ENCODE measurements at regions not wholly inside any gene's neighbourhood (a gene's known extent, or its start where the extent isn't known, plus 50 kb on each side); places are given as distances from the start of the nearest gene placed in this dataset.

DNA sequence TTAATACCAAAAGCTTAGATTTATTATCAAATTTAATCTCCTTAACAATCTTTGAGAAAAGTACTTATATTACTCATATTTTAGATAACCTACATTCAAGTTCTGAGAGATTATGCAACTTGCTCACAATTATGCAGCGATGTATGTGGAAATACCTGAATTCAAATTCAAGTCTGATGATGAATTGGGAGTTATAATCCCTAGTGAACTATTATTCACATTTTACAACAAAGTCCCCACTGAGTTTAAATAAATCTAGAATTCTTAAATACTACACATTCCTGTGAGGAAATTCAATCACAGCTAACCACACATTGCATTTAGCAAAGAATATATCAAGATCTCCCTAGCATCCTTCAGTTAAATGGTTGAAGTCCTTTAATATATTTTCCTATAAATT is 278.4 kb downstream of the NOL4 start:
- Mint-ChIP-seq H3K36me3 (ENCODE audit: low read depth) (no peaks in the 10 kb centered on the region), H3K9me3 (no peaks in the 10 kb centered on the region), H3K27ac (no peak overlapping the region), H3K4me3 (no peak overlapping the region), H3K27me3 (ENCODE audit: low read depth, poor library complexity) (no peaks in the 10 kb centered on the region), H3K4me1 (no peaks in the 10 kb centered on the region)
- DNase-seq, result no peak
- TF ChIP-seq CTCF (IDR thresholded peaks at IDR 0.05), result no peak

- Mint-ChIP-seq H3K36me3 (ENCODE audit: low read depth) (no peaks in the 10 kb centered on the region), H3K9me3 (peaks cover 4% of the 10 kb centered on the region), H3K4me1 (no peaks in the 10 kb centered on the region), H3K27me3 (ENCODE audit: low read depth, poor library complexity) (no peaks in the 10 kb centered on the region), H3K4me3 (no peak overlapping the region), H3K27ac (no peak overlapping the region)
- TF ChIP-seq CTCF (IDR thresholded peaks at IDR 0.05), result no peak
- no peak for DNase-seq
These were observed 280.2 kb downstream of the NOL4 start for GRCh38 chr18:33944493-33944892.

GRCh38 chr18:33937270-33937816 is 287.4 kb downstream of the NOL4 start:
- Mint-ChIP-seq H3K36me3 (ENCODE audit: low read depth) (no peaks in the 10 kb centered on the region), H3K27me3 (ENCODE audit: low read depth, poor library complexity) (no peaks in the 10 kb centered on the region), H3K4me1 (no peaks in the 10 kb centered on the region), H3K9me3 (peaks cover 8% of the 10 kb centered on the region), H3K4me3 (no peak overlapping the region), H3K27ac (no peak overlapping the region)
- no peak for TF ChIP-seq CTCF (IDR thresholded peaks at IDR 0.05)
- no peak for DNase-seq

- H3K4me3 Mint-ChIP-seq, result no peak overlapping the region
- H3K27ac Mint-ChIP-seq, result no peak overlapping the region
- TF ChIP-seq CTCF (IDR thresholded peaks at IDR 0.05), result no peak
- peaks cover 4% of the 10 kb centered on the region for H3K9me3 Mint-ChIP-seq
- DNase-seq, result no peak
- H3K27me3 Mint-ChIP-seq (ENCODE audit: low read depth, poor library complexity), result no peaks in the 10 kb centered on the region
- H3K4me1 Mint-ChIP-seq, result no peaks in the 10 kb centered on the region
- no peaks in the 10 kb centered on the region for H3K36me3 Mint-ChIP-seq (ENCODE audit: low read depth)
These were observed 290.5 kb downstream of the NOL4 start for GRCh38 chr18:33934258-33934657.

DNA sequence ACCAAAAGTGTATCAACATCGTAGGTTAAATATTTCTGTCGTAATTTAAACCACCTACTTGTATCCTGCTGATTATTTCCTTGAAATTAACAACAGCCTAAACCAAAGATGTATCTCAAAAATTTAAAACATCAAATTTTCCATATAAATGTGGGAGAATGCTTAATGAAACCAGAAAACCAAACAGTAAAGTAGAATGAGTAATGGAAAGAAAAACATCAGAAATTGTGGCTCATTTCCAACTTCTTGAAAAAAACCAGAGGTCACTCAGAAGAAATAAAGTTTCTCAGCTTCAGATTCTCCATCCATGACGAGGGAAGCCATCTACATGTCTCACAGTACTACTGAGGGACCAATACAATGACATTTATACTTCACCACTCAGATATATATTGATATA is 296.5 kb downstream of the NOL4 start:
- no peaks in the 10 kb centered on the region for H3K4me1 Mint-ChIP-seq
- H3K9me3 Mint-ChIP-seq, result no peaks in the 10 kb centered on the region
- H3K4me3 Mint-ChIP-seq, result no peak overlapping the region
- H3K27me3 Mint-ChIP-seq (ENCODE audit: low read depth, poor library complexity), result no peaks in the 10 kb centered on the region
- no peaks in the 10 kb centered on the region for H3K36me3 Mint-ChIP-seq (ENCODE audit: low read depth)
- DNase-seq, result no peak
- TF ChIP-seq CTCF (IDR thresholded peaks at IDR 0.05), result no peak
- no peak overlapping the region for H3K27ac Mint-ChIP-seq

DNA sequence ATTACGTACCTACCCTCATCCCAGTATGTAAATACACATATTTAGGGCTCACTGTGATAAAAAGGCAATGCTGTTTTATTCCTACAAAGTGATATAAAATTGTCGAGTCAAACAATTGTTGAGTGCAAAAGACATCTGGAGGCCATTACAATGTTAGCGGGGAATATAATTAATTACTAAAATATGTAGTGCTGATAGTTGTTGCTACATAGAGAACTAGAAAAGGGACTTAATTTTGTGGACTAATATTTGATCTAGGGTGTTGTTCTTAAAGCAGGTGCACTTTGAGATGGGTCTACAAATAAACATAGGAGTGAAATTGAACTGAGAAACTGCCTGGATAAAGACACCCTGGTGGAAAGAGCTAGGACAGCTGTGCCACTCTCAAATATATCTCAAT is 300.1 kb downstream of the NOL4 start:
- DNase-seq, result no peak
- H3K4me1 Mint-ChIP-seq, result no peaks in the 10 kb centered on the region
- no peaks in the 10 kb centered on the region for H3K9me3 Mint-ChIP-seq
- TF ChIP-seq CTCF (IDR thresholded peaks at IDR 0.05), result no peak
- H3K36me3 Mint-ChIP-seq (ENCODE audit: low read depth), result no peaks in the 10 kb centered on the region
- peaks cover 4% of the 10 kb centered on the region for H3K27me3 Mint-ChIP-seq (ENCODE audit: low read depth, poor library complexity)
- no peak overlapping the region for H3K4me3 Mint-ChIP-seq
- H3K27ac Mint-ChIP-seq, result no peak overlapping the region

Data from nephron progenitor cell (in vitro differentiated cells).